Aorta (tissue), 5 donors: ENCODE measurements at regions not wholly inside any gene's neighbourhood (a gene's known extent, or its start where the extent isn't known, plus 50 kb on each side); places are given as distances from the start of the nearest gene placed in this dataset.
"Not testable (repeated sequence)": the region's sequence is repeated elsewhere in the genome, so short reads cannot be mapped to it uniquely, and the experiment has no call there.

ENCODE experiments used
- ATAC-seq: fragments of 200-7000 bp; cut with Tn5 transposase; one replicate; pipeline ENCODE4 v1.9.1; 2022; ENCODE audit warnings: moderate library complexity; ENCODE audit not compliant: low FRiP score
- DNase-seq, 2 donors: peaks; one replicate each; pipeline ENCODE4 v3.0.0-alpha.2; 2020
- H3K27ac ChIP-seq, 2 donors: one replicate each; pipeline ENCODE4 v1.5.1; 2013; ENCODE audit warnings: low read length in 2 of 2, mild to moderate bottlenecking in 2 of 2, moderate library complexity in 2 of 2, control low read depth in 1 of 2, inconsistent platforms in 1 of 2, low read depth in 1 of 2
- H3K27me3 ChIP-seq, 2 donors: one replicate each; pipeline ENCODE4 v1.6.1; 2013; ENCODE audit warnings: control low read depth in 1 of 2, low read length in 1 of 2, mild to moderate bottlenecking in 1 of 2, moderate library complexity in 1 of 2; ENCODE audit not compliant: insufficient read depth in 2 of 2, control insufficient read depth in 1 of 2
- H3K36me3 ChIP-seq, 2 donors: one replicate each; pipeline ENCODE4 v1.6.1; 2013; ENCODE audit warnings: control low read depth in 1 of 2, low read length in 1 of 2, mild to moderate bottlenecking in 1 of 2; ENCODE audit not compliant: insufficient read depth in 2 of 2, control insufficient read depth in 1 of 2
- H3K4me1 ChIP-seq, 2 donors: one replicate each; pipeline ENCODE4 v1.6.1; 2013; ENCODE audit warnings: low read length in 2 of 2, control low read depth in 1 of 2, mild to moderate bottlenecking in 1 of 2, moderate library complexity in 1 of 2; ENCODE audit not compliant: insufficient read depth in 2 of 2, control insufficient read depth in 1 of 2
- H3K4me3 ChIP-seq, 2 donors: one replicate each; pipeline ENCODE4 v1.5.1; 2013; ENCODE audit warnings: low read length in 2 of 2, control low read depth in 1 of 2, mild to moderate bottlenecking in 1 of 2
- H3K9me3 ChIP-seq: one replicate; pipeline ENCODE4 v1.6.1; 2013; ENCODE audit warnings: mild to moderate bottlenecking, low read length; ENCODE audit not compliant: control insufficient read depth
- WGBS, 2 donors: extraction: QIAGEN DNeasy Blood & Tissue Kit; methylation state at CpG; one replicate each; pipeline ENCODE4 v1.1.7; 2013; 5-methylcytosine and 5-hydroxymethylcytosine counted together
- intact Hi-C, 2 donors: fragments of 100-400 bp; cut with DNase I; formaldehyde crosslinking; loops; one replicate each; pipeline versions ENCODE4 v1.14.2 to v1.15.0; 2022
- donor health status: healthy with polysubstance abuse.
- donor health status: Bipolar disorder and iron deficiency.
- donor health status: DM: no; HTN: no; CAD: no.
- donor health status: DM: no; HTN: no; CAD: no.
- donor health status: DM: yes; HTN: yes; CAD: no.

DNA sequence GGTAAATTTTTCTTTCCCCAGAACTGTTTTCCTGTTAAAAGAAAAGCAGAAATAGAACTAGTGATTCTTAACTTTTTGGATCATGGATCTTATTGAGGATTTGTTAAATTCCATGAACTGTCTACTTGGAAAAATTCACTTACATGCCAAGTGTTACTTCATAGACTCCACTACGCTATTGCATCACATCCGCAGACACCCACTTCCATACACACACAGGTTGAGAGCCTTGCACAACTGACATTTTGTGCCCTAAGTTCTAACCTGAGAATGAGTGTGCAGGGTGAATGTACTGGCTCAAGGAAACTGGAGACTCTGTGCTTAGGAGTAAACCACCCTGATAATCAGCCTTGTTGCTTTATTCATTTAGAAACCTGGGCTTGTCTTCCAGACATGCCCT lies 250.5 kb upstream of the EDA2R start:
- 74 to 96% methylated on average over 2 of the region's 2 CpGs for WGBS, 2 donors
- H3K27ac ChIP-seq, result no peak overlapping the region
- DNase-seq (no peak), ATAC-seq (no peak)
- H3K27me3 ChIP-seq, result no peaks in the 10 kb centered on the region
- no peaks in the 10 kb centered on the region for H3K9me3 ChIP-seq
- H3K36me3 ChIP-seq, result no peaks in the 10 kb centered on the region
- H3K4me3 ChIP-seq, result no peak overlapping the region
- H3K4me1 ChIP-seq, result no peaks in the 10 kb centered on the region
- intact Hi-C loops, result no loop called here

DNA sequence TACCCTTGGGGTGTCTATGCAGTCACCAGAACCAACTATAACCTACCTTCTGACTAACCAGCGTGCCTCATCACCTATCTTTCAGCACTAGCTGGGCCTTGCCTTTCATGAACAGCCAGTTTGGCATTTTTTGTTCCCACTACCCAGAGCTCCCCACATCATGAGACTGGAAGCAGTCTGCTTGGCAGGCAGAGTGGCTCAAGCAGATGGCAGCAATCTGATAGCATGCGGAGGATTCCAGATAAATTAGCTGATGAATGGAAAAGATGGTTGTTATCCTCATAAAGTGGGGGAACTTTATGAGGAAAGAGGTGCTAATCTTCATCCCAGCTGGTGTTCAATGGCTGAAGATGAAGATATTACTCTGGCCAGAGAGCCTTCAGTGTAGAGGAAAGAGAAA lies 243.2 kb upstream of the EDA2R start:
- no peaks in the 10 kb centered on the region for H3K9me3 ChIP-seq
- intact Hi-C loops, result no loop called here
- H3K4me1 ChIP-seq, result no peaks in the 10 kb centered on the region
- no peaks in the 10 kb centered on the region for H3K36me3 ChIP-seq
- H3K27me3 ChIP-seq, result no peaks in the 10 kb centered on the region
- DNase-seq (no peak), ATAC-seq (no peak)
- H3K4me3 ChIP-seq, result no peak overlapping the region
- 82 to 90% methylated on average over 2 of the region's 2 CpGs for WGBS, 2 donors
- H3K27ac ChIP-seq, result no peak overlapping the region

DNA sequence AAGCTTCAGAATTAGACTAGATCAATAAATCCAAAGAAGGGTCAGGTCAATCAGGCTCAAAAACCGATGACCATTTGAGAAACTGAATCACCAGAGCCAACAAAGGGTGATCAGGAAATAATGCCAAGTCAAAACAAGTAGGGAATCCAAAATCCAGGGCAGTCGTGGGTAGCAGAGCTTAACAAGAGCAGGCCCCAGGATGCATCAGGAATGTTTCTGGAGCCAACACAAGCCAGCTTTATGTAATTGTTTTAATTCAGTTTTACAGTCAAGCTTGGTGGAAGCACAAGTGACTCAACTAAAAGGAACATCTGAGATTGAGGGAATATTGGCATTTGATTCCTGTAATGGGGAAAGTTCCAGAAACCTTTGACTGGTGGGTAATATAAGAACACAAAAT lies 237.9 kb upstream of the EDA2R start:
- Histone ChIP-seq H3K4me1 (no peaks in the 10 kb centered on the region), H3K27me3 (no peaks in the 10 kb centered on the region), H3K27ac (no peak overlapping the region), H3K36me3 (no peaks in the 10 kb centered on the region), H3K9me3 (no peaks in the 10 kb centered on the region), H3K4me3 (no peak overlapping the region)
- DNase-seq, result no peak
- no peak for ATAC-seq
- WGBS, 2 donors, result 4 to 7% methylated on average over 2 of the region's 2 CpGs
- intact Hi-C loops, result no loop called here

DNA sequence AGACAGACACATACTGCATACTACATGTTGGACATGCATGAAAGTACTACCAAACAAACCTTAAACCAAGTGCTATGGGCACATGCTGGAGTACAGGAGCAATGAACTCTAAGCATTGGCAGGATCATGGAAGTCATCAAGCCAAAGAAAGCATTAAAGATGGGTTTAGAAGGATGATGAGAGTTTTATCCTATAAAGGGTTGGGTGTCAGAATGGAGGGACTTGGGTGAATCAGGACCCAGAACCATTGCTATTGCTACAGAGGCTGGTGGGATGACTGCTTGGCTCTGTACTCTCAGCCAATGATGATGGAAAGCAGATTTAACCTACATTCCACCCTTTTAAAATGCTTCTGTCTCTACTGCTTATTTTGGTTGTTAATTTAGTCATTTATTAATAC lies 233.9 kb upstream of the EDA2R start:
- DNase-seq, result no peak
- intact Hi-C loops, result no loop called here
- no peaks in the 10 kb centered on the region for H3K4me1 ChIP-seq
- H3K4me3 ChIP-seq, result no peak overlapping the region
- H3K36me3 ChIP-seq, result no peaks in the 10 kb centered on the region
- H3K9me3 ChIP-seq, result no peaks in the 10 kb centered on the region
- no peak overlapping the region for H3K27ac ChIP-seq
- H3K27me3 ChIP-seq, result no peaks in the 10 kb centered on the region
- no peak for ATAC-seq

DNA sequence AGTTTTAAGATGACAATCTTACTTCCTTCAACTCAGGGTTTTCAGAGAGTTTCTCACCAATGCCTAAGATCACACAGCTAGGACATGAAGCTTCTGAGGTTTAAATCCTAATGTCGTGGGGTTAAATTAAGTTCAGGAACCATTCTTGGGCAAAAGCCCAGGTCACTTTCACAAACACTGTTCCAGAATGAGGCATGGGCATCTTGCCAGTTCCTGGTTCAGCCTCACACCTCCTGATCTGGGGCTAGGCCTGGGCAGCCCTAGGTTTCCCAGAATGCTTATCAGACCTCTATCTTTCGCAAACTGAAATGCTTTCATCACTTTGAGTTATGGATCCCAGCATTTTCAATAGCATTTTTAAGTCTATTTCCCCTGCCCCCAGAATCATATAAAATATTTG lies 224.8 kb upstream of the EDA2R start:
- intact Hi-C loops, result no loop called here
- ATAC-seq, result no peak
- H3K27ac ChIP-seq, result peak overlapping the region; percentile 6 to 57

DNA sequence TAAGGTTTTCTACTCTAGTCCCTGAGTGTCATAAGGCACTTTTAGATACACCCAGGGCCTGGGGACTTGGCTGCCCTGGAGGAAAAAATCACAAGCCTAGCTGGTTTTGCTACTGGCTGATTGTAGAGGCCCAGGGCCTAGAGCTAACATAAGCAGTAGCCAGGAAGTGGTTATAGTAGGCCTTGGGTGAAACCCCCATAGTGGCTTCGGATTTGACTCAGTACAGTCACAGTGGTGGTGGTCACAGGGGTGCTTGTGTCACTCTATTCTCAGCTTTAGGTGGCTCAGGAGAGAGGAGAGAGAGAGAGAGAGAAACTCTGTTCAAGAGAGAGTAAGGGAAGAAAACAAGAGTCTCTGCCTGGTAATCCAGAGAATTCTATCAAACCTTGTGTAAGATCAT lies 194.5 kb upstream of the EDA2R start:
- H3K9me3 ChIP-seq, result no peaks in the 10 kb centered on the region
- intact Hi-C loops, result no loop called here

More for the DNA sequence above, 224.8 kb upstream of the EDA2R start:
- H3K27me3 ChIP-seq, result no peaks in the 10 kb centered on the region
- no peaks in the 10 kb centered on the region for H3K36me3 ChIP-seq
- no peak overlapping the region for H3K4me3 ChIP-seq
- DNase-seq, result peak in 1 of 2 donors; percentile 49
- H3K4me1 ChIP-seq, result peaks cover 0 to 1% of the 10 kb centered on the region in 2 donors
- WGBS, 2 donors, result 18 to 21% methylated on average over 2 of the region's 2 CpGs
- H3K9me3 ChIP-seq, result no peaks in the 10 kb centered on the region

DNA sequence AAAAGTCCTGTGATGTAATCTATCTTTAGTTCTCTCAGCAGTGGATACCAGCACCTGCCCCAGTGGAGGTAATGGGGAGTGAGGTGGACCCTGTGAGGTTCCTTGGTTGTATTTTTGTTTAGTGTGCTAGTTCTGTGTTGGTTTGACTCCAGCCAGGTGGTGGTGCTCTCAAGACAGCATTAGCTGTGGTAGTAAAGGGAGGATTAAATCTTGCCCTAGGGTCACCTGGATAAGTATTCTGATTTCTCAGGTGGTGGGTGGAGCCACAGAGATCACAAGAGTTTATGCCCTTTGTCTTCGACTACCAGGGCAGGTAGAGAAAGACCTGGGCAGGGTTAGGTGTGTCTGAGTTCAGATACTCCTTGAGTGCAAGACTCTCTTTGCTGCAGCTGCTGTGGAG lies 176.3 kb upstream of the EDA2R start:
- H3K27me3 ChIP-seq, result no peaks in the 10 kb centered on the region
- no peaks in the 10 kb centered on the region for H3K36me3 ChIP-seq
- intact Hi-C loops, result no loop called here
- H3K4me1 ChIP-seq, result no peaks in the 10 kb centered on the region
- 47 to 57% methylated on average over 1 of the region's 1 CpG for WGBS, 2 donors
- H3K4me3 ChIP-seq, result no peak overlapping the region
- H3K27ac ChIP-seq, result no peak overlapping the region
- DNase-seq (no peak), ATAC-seq (no peak)
- no peaks in the 10 kb centered on the region for H3K9me3 ChIP-seq

More for the DNA sequence above, 194.5 kb upstream of the EDA2R start:
- H3K27me3 ChIP-seq, result no peaks in the 10 kb centered on the region
- H3K27ac ChIP-seq, result no peak overlapping the region
- ATAC-seq (no peak), DNase-seq (no peak)
- no peak overlapping the region for H3K4me3 ChIP-seq
- no peaks in the 10 kb centered on the region for H3K4me1 ChIP-seq
- H3K36me3 ChIP-seq, result no peaks in the 10 kb centered on the region
- WGBS, 2 donors, result 47 to 77% methylated on average over 1 of the region's 1 CpG

DNA sequence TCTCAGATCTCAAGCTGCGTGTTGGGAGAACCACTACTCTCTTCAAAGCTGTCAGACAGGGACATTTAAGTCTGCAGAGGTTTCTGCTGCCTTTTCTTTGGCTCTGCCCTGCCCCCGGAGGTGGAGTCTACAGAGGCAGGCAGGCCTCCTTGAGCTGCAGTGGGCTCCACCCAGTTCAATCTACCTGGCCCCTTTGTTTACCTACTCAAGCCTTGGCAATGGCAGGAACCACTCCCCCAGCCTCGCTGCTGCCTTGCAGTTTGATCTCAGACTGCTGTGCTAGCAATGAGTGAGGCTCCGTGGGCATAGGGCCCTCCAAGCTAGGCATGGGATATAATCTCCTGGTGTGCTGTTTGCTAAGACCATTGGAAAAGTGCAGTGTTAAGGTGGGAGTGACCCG lies 155.6 kb upstream of the EDA2R start:
- H3K36me3 ChIP-seq, H3K27me3 ChIP-seq, H3K4me3 ChIP-seq, intact Hi-C loops, H3K4me1 ChIP-seq, DNase-seq, H3K9me3 ChIP-seq, ATAC-seq, H3K27ac ChIP-seq: not testable (repeated sequence)
- 77 to 79% methylated on average over 5 of the region's 5 CpGs for WGBS, 2 donors

DNA sequence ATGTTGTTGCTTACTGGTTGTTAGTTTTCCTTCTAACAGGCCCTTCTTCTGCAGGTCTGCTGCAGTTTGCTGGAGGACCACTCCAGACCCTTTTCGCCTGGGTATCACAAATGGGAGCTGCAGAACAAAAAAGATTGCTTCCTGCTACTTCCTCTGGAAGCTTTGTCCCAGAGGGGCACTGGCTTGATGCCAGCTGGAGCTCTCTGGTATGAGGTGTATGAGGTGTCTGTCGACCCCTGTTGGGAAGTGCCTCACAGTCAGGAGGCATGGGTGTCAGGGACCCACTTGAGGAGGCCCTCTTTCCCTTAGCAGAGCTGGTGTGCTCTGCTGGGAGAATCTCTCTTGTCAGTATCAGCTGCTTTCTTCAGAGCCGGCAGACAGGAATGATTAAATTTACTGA lies 127.4 kb upstream of the EDA2R start:
- WGBS, 2 donors, result 63 to 78% methylated on average over 3 of the region's 3 CpGs
- peak in 1 of 2 donors; percentile 50 for DNase-seq
- intact Hi-C loops, result no loop called here

More for the DNA sequence above, 127.4 kb upstream of the EDA2R start:
- Histone ChIP-seq H3K27me3 (no peaks in the 10 kb centered on the region), H3K36me3 (no peaks in the 10 kb centered on the region), H3K4me3 (no peak overlapping the region), H3K4me1 (no peaks in the 10 kb centered on the region), H3K9me3 (no peaks in the 10 kb centered on the region), H3K27ac (no peak overlapping the region)
- no peak for ATAC-seq
